Duodenal mucosa (tissue), 2 donors: ENCODE measurements at regions not wholly inside any gene's neighbourhood (a gene's known extent, or its start where the extent isn't known, plus 50 kb on each side); places are given as distances from the start of the nearest gene placed in this dataset.

Source experiments
- H3K27ac ChIP-seq: one replicate; pipeline ENCODE4 v1.7.0; 2013; ENCODE audit warnings: low read depth, low read length
- H3K27me3 ChIP-seq, 2 donors: one replicate each; pipeline ENCODE4 v1.7.0; 2013; ENCODE audit warnings: low read length in 2 of 2, control low read depth in 1 of 2; ENCODE audit not compliant: insufficient read depth in 2 of 2, control insufficient read depth in 1 of 2
- H3K36me3 ChIP-seq, 2 donors: one replicate each; pipeline ENCODE4 v1.7.0; 2013; ENCODE audit warnings: low read length in 2 of 2, control low read depth in 1 of 2; ENCODE audit not compliant: insufficient read depth in 2 of 2, control insufficient read depth in 1 of 2
- H3K4me1 ChIP-seq, 2 donors: one replicate each; pipeline ENCODE4 v1.7.0; 2013; ENCODE audit warnings: low read length in 2 of 2, control low read depth in 1 of 2; ENCODE audit not compliant: insufficient read depth in 2 of 2, control insufficient read depth in 1 of 2
- H3K4me3 ChIP-seq, 2 donors: one replicate each; pipeline ENCODE4 v1.7.0; 2013; ENCODE audit warnings: low read length in 2 of 2, low read depth in 1 of 2
- H3K9ac ChIP-seq, 2 donors: one replicate each; pipeline ENCODE4 v1.7.0; 2013; ENCODE audit warnings: low read length in 2 of 2, low read depth in 1 of 2
- H3K9me3 ChIP-seq, 2 donors: one replicate each; pipeline ENCODE4 v1.7.0; 2013; ENCODE audit warnings: low read length in 2 of 2, control low read depth in 1 of 2; ENCODE audit not compliant: control insufficient read depth in 1 of 2

GRCh38 chr7:153838591-153838990 lies 213.6 kb upstream of the DPP6 start:
- Histone ChIP-seq H3K27ac (no peak overlapping the region), H3K9me3 (peaks cover 3 to 14% of the 10 kb centered on the region in 2 donors), H3K27me3 (no peaks in the 10 kb centered on the region), H3K4me1 (no peaks in the 10 kb centered on the region), H3K36me3 (no peaks in the 10 kb centered on the region), H3K9ac (no peak overlapping the region), H3K4me3 (no peak overlapping the region)

GRCh38 chr7:153840861-153841260 lies 211.3 kb upstream of the DPP6 start:
- Histone ChIP-seq H3K4me3 (no peak overlapping the region), H3K9ac (no peak overlapping the region), H3K27ac (no peak overlapping the region), H3K4me1 (no peaks in the 10 kb centered on the region), H3K9me3 (peaks cover 3 to 14% of the 10 kb centered on the region in 2 donors), H3K36me3 (no peaks in the 10 kb centered on the region), H3K27me3 (no peaks in the 10 kb centered on the region)

GRCh38 chr7:153847828-153848227 lies 204.4 kb upstream of the DPP6 start:
- Histone ChIP-seq H3K9ac (no peak overlapping the region), H3K4me3 (no peak overlapping the region), H3K27ac (no peak overlapping the region), H3K9me3 (peaks cover 0 to 8% of the 10 kb centered on the region in 2 donors), H3K36me3 (no peaks in the 10 kb centered on the region), H3K27me3 (no peaks in the 10 kb centered on the region), H3K4me1 (no peaks in the 10 kb centered on the region)

- Histone ChIP-seq H3K36me3 (no peaks in the 10 kb centered on the region), H3K27me3 (no peaks in the 10 kb centered on the region), H3K4me3 (no peak overlapping the region), H3K27ac (no peak overlapping the region), H3K9me3 (peaks cover 6 to 8% of the 10 kb centered on the region in 2 donors), H3K9ac (no peak overlapping the region), H3K4me1 (no peaks in the 10 kb centered on the region)
These were observed 199.9 kb upstream of the DPP6 start for GRCh38 chr7:153852261-153852660.

- Histone ChIP-seq H3K4me1 (no peaks in the 10 kb centered on the region), H3K9me3 (peaks cover 2 to 4% of the 10 kb centered on the region in 2 donors), H3K9ac (no peak overlapping the region), H3K36me3 (no peaks in the 10 kb centered on the region), H3K4me3 (no peak overlapping the region), H3K27ac (no peak overlapping the region), H3K27me3 (no peaks in the 10 kb centered on the region)
These were observed 193.8 kb upstream of the DPP6 start for GRCh38 chr7:153858355-153858754.

- no peaks in the 10 kb centered on the region for H3K36me3 ChIP-seq
- H3K9ac ChIP-seq = no peak overlapping the region
- no peak overlapping the region for H3K27ac ChIP-seq
- peaks cover 2 to 8% of the 10 kb centered on the region in 2 donors for H3K9me3 ChIP-seq
- no peak overlapping the region for H3K4me3 ChIP-seq
- H3K27me3 ChIP-seq = no peaks in the 10 kb centered on the region
- H3K4me1 ChIP-seq = no peaks in the 10 kb centered on the region
These were observed 193.0 kb upstream of the DPP6 start for GRCh38 chr7:153859239-153859638.

GRCh38 chr7:153886506-153887441 lies 165.4 kb upstream of the DPP6 start:
- H3K36me3 ChIP-seq = no peaks in the 10 kb centered on the region
- H3K9me3 ChIP-seq = peaks cover 0 to 6% of the 10 kb centered on the region in 2 donors
- no peaks in the 10 kb centered on the region for H3K4me1 ChIP-seq
- no peak overlapping the region for H3K9ac ChIP-seq
- H3K27me3 ChIP-seq = no peaks in the 10 kb centered on the region
- no peak overlapping the region for H3K27ac ChIP-seq
- H3K4me3 ChIP-seq = no peak overlapping the region

- no peaks in the 10 kb centered on the region for H3K27me3 ChIP-seq
- H3K4me3 ChIP-seq = no peak overlapping the region
- H3K9ac ChIP-seq = no peak overlapping the region
- no peaks in the 10 kb centered on the region for H3K4me1 ChIP-seq
- no peak overlapping the region for H3K27ac ChIP-seq
- H3K9me3 ChIP-seq = peaks cover 0 to 4% of the 10 kb centered on the region in 2 donors
- no peaks in the 10 kb centered on the region for H3K36me3 ChIP-seq
These were observed 164.2 kb upstream of the DPP6 start for GRCh38 chr7:153887749-153888569.

GRCh38 chr7:153891990-153892389 lies 160.2 kb upstream of the DPP6 start:
- Histone ChIP-seq H3K9ac (no peak overlapping the region), H3K4me1 (no peaks in the 10 kb centered on the region), H3K27ac (no peak overlapping the region), H3K27me3 (no peaks in the 10 kb centered on the region), H3K4me3 (no peak overlapping the region), H3K36me3 (no peaks in the 10 kb centered on the region), H3K9me3 (peaks cover 0 to 9% of the 10 kb centered on the region in 2 donors)

GRCh38 chr7:153902862-153903261 lies 149.3 kb upstream of the DPP6 start:
- Histone ChIP-seq H3K27me3 (no peaks in the 10 kb centered on the region), H3K4me1 (no peaks in the 10 kb centered on the region), H3K4me3 (no peak overlapping the region), H3K9me3 (peaks cover 5 to 7% of the 10 kb centered on the region in 2 donors), H3K27ac (no peak overlapping the region), H3K36me3 (no peaks in the 10 kb centered on the region), H3K9ac (no peak overlapping the region)
